ENCODE measurements at regions not wholly inside any gene's neighbourhood (a gene's known extent, or its start where the extent isn't known, plus 50 kb on each side); places are given as distances from the start of the nearest gene placed in this dataset.
"Not testable (repeated sequence)": the region's sequence is repeated elsewhere in the genome, so short reads cannot be mapped to it uniquely, and the experiment has no call there.

GRCh38 chr16:33680791-33681190 lies 221.4 kb downstream of the TP53TG3F start:
- H3F3A ChIP-seq (ENCODE audit: insufficient read depth, low read depth); DNase-seq; BruUV-seq (replicated peaks); intact Hi-C loops (cut with micrococcal nuclease; ENCODE audit: unreplicated experiment); POLR2A ChIA-PET (ENCODE audit: unreplicated experiment); H3K9me2 ChIP-seq (ENCODE audit: insufficient read depth); H3K4me2 ChIP-seq; H2AFZ ChIP-seq; H3K79me2 ChIP-seq (ENCODE audit: low read depth); CTCF ChIA-PET; H3K4me3 ChIP-seq; H3K9me3 ChIP-seq (ENCODE audit: insufficient read depth, low read depth); H3K36me3 ChIP-seq (ENCODE audit: low read depth); H3K27ac ChIP-seq; H4K20me1 ChIP-seq (ENCODE audit: insufficient read depth); H3K4me1 ChIP-seq (replicated peaks; ENCODE audit: insufficient read depth): not testable (repeated sequence)
- peaks cover 11% of the 10 kb centered on the region; the same call in 1 of the 2 replicates for H3K27me3 ChIP-seq (ENCODE audit: insufficient read depth, low read depth)

GRCh38 chr16:33700320-33700719 lies 240.9 kb downstream of the TP53TG3F start:
- H3K9me3 ChIP-seq (ENCODE audit: insufficient read depth, low read depth); POLR2A ChIA-PET (ENCODE audit: unreplicated experiment); H3K9me2 ChIP-seq (ENCODE audit: insufficient read depth); BruUV-seq (replicated peaks); H3K36me3 ChIP-seq (ENCODE audit: low read depth); H3K27me3 ChIP-seq (ENCODE audit: insufficient read depth, low read depth); H4K20me1 ChIP-seq (ENCODE audit: insufficient read depth); H3K4me3 ChIP-seq; DNase-seq; H3K27ac ChIP-seq; H3K4me1 ChIP-seq (replicated peaks; ENCODE audit: insufficient read depth); intact Hi-C loops (cut with micrococcal nuclease; ENCODE audit: unreplicated experiment); H2AFZ ChIP-seq; H3K4me2 ChIP-seq; CTCF ChIA-PET; H3F3A ChIP-seq (ENCODE audit: insufficient read depth, low read depth); H3K79me2 ChIP-seq (ENCODE audit: low read depth): not testable (repeated sequence)

DNA sequence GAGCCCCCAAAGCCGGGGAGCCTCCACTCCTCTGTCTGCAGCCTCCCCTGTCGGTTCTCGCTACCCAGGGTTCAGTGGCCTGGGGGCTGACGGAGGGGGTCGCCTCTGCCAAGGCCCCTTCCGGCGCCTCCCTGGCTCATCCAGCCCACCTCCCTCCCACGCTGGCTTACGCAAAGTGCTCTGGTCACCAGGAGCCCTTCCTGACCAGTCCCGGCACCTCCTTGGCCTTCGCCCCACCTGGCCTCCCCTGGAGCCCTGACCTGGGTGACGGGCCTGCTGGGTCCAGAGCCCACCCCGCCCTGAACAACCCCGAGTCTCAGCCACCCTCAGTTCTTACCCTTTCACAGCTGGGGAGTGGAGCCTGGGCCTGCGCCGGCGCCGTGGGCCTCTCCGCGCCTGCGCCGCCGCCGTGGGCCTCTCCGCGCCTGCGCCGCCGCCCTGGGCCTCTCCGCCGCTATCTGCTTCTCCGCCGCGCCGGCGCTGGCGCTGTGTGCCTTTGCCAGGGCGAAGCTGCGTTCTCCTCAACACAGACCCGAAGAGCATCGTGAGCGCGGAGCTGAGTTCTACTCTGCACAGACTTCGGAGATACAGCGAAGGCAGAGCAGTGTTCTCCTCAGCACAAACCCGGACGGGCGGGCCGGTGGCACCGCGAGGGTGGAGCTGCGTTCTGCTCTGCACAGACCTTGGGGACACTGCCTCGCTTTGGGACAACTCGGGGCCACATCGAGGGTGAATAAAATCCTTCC lies 247.6 kb downstream of the TP53TG3F start:
- H2AFZ ChIP-seq; H3K9me3 ChIP-seq (ENCODE audit: insufficient read depth, low read depth); H3K4me1 ChIP-seq (replicated peaks; ENCODE audit: insufficient read depth); H3K9me2 ChIP-seq (ENCODE audit: insufficient read depth); H3K27ac ChIP-seq; H3K36me3 ChIP-seq (ENCODE audit: low read depth); H3K79me2 ChIP-seq (ENCODE audit: low read depth); H3K4me2 ChIP-seq; CTCF ChIA-PET; BruUV-seq (replicated peaks); intact Hi-C loops (cut with micrococcal nuclease; ENCODE audit: unreplicated experiment); H3K27me3 ChIP-seq (ENCODE audit: insufficient read depth, low read depth); POLR2A ChIA-PET (ENCODE audit: unreplicated experiment); H3F3A ChIP-seq (ENCODE audit: insufficient read depth, low read depth); DNase-seq; H3K4me3 ChIP-seq; H4K20me1 ChIP-seq (ENCODE audit: insufficient read depth): not testable (repeated sequence)

GRCh38 chr16:33707591-33707934 lies 248.2 kb downstream of the TP53TG3F start:
- H3F3A ChIP-seq (ENCODE audit: insufficient read depth, low read depth); H2AFZ ChIP-seq; H3K36me3 ChIP-seq (ENCODE audit: low read depth); H3K9me3 ChIP-seq (ENCODE audit: insufficient read depth, low read depth); H3K4me3 ChIP-seq; intact Hi-C loops (cut with micrococcal nuclease; ENCODE audit: unreplicated experiment); H4K20me1 ChIP-seq (ENCODE audit: insufficient read depth); BruUV-seq (replicated peaks); H3K4me2 ChIP-seq; H3K27me3 ChIP-seq (ENCODE audit: insufficient read depth, low read depth); H3K9me2 ChIP-seq (ENCODE audit: insufficient read depth); CTCF ChIA-PET; H3K79me2 ChIP-seq (ENCODE audit: low read depth); DNase-seq; POLR2A ChIA-PET (ENCODE audit: unreplicated experiment); H3K4me1 ChIP-seq (replicated peaks; ENCODE audit: insufficient read depth); H3K27ac ChIP-seq: not testable (repeated sequence)

GRCh38 chr16:33709856-33710695 lies 250.7 kb downstream of the TP53TG3F start:
- H3K9me2 ChIP-seq (ENCODE audit: insufficient read depth); BruUV-seq (replicated peaks); H3K4me1 ChIP-seq (replicated peaks; ENCODE audit: insufficient read depth); CTCF ChIA-PET; H3K9me3 ChIP-seq (ENCODE audit: insufficient read depth, low read depth); H2AFZ ChIP-seq; H3K4me3 ChIP-seq; H3K27me3 ChIP-seq (ENCODE audit: insufficient read depth, low read depth); H3K36me3 ChIP-seq (ENCODE audit: low read depth); POLR2A ChIA-PET (ENCODE audit: unreplicated experiment); intact Hi-C loops (cut with micrococcal nuclease; ENCODE audit: unreplicated experiment); H4K20me1 ChIP-seq (ENCODE audit: insufficient read depth); H3F3A ChIP-seq (ENCODE audit: insufficient read depth, low read depth); H3K79me2 ChIP-seq (ENCODE audit: low read depth); H3K27ac ChIP-seq; H3K4me2 ChIP-seq; DNase-seq: not testable (repeated sequence)

GRCh38 chr16:33710696-33711087 lies 251.3 kb downstream of the TP53TG3F start:
- H4K20me1 ChIP-seq (ENCODE audit: insufficient read depth); H3K4me1 ChIP-seq (replicated peaks; ENCODE audit: insufficient read depth); H3K4me2 ChIP-seq; H3K27ac ChIP-seq; H3K79me2 ChIP-seq (ENCODE audit: low read depth); POLR2A ChIA-PET (ENCODE audit: unreplicated experiment); H3F3A ChIP-seq (ENCODE audit: insufficient read depth, low read depth); BruUV-seq (replicated peaks); H2AFZ ChIP-seq; DNase-seq; intact Hi-C loops (cut with micrococcal nuclease; ENCODE audit: unreplicated experiment); H3K4me3 ChIP-seq; H3K36me3 ChIP-seq (ENCODE audit: low read depth); H3K27me3 ChIP-seq (ENCODE audit: insufficient read depth, low read depth); CTCF ChIA-PET; H3K9me3 ChIP-seq (ENCODE audit: insufficient read depth, low read depth); H3K9me2 ChIP-seq (ENCODE audit: insufficient read depth): not testable (repeated sequence)

DNA sequence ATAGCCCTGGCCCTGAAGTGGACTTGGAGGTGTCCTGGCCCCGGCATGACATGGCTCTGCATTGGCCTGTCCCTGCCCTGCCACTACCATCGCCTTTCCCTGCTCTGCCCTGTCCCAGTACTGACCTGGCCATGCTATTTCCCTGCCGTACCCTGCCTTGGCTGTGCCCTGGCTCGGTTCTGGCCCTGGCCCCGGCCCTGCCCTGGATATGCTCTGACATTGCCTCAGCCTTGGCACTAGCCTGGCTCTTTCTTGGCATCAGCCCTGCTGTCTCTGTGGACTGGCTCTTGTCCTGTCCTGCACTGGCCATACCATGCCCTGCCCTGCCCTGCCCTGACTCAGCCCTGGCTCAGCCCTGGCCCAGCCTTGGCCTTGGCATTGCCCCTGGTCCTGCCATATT lies 252.2 kb downstream of the TP53TG3F start:
- H3K9me3 ChIP-seq (ENCODE audit: insufficient read depth, low read depth); H4K20me1 ChIP-seq (ENCODE audit: insufficient read depth); H3K9me2 ChIP-seq (ENCODE audit: insufficient read depth); H3K4me2 ChIP-seq; DNase-seq; H3K79me2 ChIP-seq (ENCODE audit: low read depth); H3K36me3 ChIP-seq (ENCODE audit: low read depth); BruUV-seq (replicated peaks); H2AFZ ChIP-seq; H3F3A ChIP-seq (ENCODE audit: insufficient read depth, low read depth); H3K27ac ChIP-seq; intact Hi-C loops (cut with micrococcal nuclease; ENCODE audit: unreplicated experiment); H3K27me3 ChIP-seq (ENCODE audit: insufficient read depth, low read depth); CTCF ChIA-PET; H3K4me1 ChIP-seq (replicated peaks; ENCODE audit: insufficient read depth); POLR2A ChIA-PET (ENCODE audit: unreplicated experiment); H3K4me3 ChIP-seq: not testable (repeated sequence)
